GM18951 (cell line): ENCODE measurements at regions not wholly inside any gene's neighbourhood (a gene's known extent, or its start where the extent isn't known, plus 50 kb on each side); places are given as distances from the start of the nearest gene placed in this dataset.
"Not testable (repeated sequence)": the region's sequence is repeated elsewhere in the genome, so short reads cannot be mapped to it uniquely, and the experiment has no call there.

ENCODE experiments used
- POLR2A ChIP-seq: IDR thresholded peaks from 4 replicates; pipeline ENCODE4 v1.6.1; 2011; ENCODE audit warnings: mild to moderate bottlenecking; ENCODE audit not compliant: insufficient read length, insufficient read depth; ENCODE audit errors: extremely low read depth
- in situ Hi-C: fragments of 300-500 bp; cut with MboI; formaldehyde crosslinking; loops from one replicate; pipeline ENCODE4 v1.12.0; 2022; ENCODE audit warnings: low sequenced_read_pairs, mixed read lengths, inconsistent platforms; ENCODE audit not compliant: unreplicated experiment

- no peak for TF ChIP-seq POLR2A
- in situ Hi-C loops = loop anchor here (25.0 kb wide), 1 partner anchor 1380 kb away; no protein-coding TSS in a partner anchor
These were observed 150.1 kb upstream of the CTAGE1 start for GRCh38 chr18:22567794-22568193.

DNA sequence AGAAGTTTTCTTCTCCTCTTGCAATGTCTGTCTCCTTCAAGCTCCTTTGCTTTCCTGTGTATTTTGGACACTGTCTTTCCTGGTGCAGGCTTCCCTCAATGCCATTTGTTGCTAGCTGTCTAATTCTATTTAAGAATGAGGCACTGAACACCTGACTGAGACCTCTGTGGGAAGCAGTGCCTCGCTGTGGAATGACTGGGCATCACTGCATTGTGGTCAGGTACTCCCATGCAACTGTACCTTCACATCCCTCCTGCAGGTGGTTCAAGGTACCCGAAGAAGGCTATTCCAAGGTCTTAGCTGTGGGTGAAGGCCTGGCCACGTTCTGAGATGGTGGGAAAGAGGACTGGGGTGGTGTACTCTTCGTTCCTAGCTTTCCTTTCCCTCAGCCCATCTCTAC lies 152.8 kb upstream of the CTAGE1 start:
- in situ Hi-C loops = loop anchor here (25.0 kb wide), 1 partner anchor 1383 kb away; no protein-coding TSS in a partner anchor
- no peak for TF ChIP-seq POLR2A

DNA sequence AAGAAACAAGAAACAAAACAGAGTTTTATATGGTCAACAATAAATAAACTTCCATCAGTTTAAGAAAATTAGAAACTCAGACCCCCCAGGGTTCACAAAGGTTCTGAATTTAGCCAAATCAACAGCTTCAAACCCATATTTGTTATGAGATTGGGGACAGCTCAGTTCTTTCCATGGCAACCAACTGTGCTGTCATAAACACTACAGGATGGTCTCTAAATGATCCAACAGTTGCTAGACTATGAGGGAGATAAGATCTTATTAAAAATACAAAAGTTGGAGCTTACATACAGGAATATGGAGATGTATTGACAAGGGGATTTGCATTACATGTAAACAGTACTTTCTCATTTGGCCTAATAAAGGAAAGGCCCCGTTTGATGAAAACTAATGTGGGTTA lies 154.6 kb upstream of the CTAGE1 start:
- in situ Hi-C loops = loop anchor here (25.0 kb wide), 1 partner anchor 1385 kb away; no protein-coding TSS in a partner anchor
- TF ChIP-seq POLR2A = no peak

DNA sequence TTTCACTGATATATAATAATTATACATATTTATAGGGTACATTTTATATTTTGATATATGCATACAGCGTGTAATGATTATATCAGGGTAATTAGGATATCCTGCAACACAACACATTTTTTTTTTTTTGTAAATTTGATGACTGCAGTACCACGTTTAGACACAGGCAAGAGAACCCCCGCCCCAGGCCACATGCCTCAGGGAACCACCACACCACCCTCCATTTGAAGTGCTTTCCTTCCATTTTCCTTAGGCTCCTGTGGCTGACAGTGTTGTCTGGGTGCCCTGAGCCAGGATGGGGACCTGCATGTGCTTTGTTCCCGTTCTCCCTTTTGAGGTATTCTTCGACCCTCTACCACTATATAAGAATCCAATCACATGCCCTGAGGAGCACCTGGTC lies 161.6 kb upstream of the CTAGE1 start:
- in situ Hi-C loops = no loop called here
- TF ChIP-seq POLR2A = no peak

- TF ChIP-seq POLR2A = no peak
These were observed 167.6 kb upstream of the CTAGE1 start for GRCh38 chr18:22585333-22585732.

DNA sequence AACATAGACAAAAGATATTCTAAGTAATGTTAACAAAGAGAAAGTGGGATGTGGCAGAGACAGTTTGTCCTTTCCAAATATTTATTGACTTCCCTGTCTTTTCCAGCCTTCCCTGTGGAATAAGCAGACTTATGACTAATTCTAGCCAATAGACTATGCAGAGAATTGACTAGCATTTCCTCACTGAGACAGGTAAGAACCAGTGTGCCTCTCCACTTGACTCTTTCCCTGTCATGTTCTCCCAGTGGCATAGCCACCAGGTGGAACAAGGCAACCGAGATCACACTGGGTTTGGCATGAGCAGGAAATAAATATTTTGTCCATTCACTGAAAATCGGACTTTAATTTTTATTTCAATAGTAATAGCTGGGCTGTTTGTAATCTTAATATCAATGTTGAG lies 168.1 kb upstream of the CTAGE1 start:
- no peak for TF ChIP-seq POLR2A
- in situ Hi-C loops = no loop called here

More at GRCh38 chr18:22585333-22585732, 167.6 kb upstream of the CTAGE1 start:
- in situ Hi-C loops = no loop called here

DNA sequence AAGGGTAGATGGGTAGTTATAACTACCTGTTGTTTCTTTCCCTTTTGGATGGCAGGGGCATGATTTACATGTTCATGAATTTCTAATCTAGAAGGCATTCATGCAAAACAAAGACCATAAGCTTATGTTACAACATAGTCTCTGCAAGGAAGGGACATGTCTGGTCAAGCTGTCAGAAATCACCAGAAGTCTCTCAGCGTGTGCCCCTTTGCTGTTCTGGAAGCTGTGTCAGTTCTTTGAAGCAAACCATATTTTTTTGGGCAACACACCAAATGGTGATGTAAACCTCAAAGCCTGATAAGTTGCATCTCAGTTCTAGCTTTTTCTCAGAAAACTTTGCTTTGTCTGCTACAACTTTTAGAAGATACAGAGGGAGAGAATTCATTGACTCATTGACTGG lies 173.5 kb upstream of the CTAGE1 start:
- TF ChIP-seq POLR2A = no peak
- in situ Hi-C loops = no loop called here

GRCh38 chr18:22594155-22594690 lies 176.5 kb upstream of the CTAGE1 start:
- in situ Hi-C loops = no loop called here
- no peak for TF ChIP-seq POLR2A

DNA sequence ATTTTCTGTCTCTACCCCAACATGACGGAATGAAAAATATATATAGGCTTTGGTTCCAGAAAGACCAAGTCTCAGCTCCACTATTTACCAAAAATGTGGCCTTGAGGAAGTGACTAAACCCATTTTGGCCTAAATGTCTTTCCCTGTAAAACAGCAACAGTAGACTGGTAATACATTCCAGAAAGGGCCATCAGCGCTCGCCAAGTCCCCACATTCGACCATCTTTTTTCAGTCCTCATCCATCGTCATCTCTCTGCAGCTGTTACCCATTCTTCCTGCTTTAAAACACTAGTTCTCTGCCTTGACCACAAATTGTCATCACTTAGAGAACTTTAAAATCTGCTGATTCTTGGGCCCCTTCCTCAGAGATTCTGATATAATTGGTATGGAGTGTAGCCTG lies 183.8 kb upstream of the CTAGE1 start:
- in situ Hi-C loops = no loop called here

DNA sequence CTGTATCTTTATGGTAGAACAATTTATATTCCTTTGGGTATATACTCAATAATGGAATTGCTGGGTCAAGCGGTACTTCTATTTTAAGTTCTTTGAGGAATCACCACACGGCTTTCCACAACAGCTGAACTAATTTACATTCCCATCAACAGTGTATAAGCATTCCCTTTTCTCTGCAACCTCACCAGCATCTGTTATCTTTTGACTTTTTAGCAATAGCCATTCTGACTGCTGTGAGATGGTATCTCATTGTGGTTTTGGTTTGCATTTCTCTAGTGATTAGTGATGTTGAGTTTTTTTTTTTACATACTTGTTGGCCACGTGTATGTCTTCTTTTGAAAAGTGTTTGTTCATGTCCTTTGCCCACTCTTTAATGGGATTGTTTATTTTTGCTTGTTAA lies 184.7 kb upstream of the CTAGE1 start:
- in situ Hi-C loops = not testable (repeated sequence)

More for the DNA sequence above, 183.8 kb upstream of the CTAGE1 start:
- no peak for TF ChIP-seq POLR2A

DNA sequence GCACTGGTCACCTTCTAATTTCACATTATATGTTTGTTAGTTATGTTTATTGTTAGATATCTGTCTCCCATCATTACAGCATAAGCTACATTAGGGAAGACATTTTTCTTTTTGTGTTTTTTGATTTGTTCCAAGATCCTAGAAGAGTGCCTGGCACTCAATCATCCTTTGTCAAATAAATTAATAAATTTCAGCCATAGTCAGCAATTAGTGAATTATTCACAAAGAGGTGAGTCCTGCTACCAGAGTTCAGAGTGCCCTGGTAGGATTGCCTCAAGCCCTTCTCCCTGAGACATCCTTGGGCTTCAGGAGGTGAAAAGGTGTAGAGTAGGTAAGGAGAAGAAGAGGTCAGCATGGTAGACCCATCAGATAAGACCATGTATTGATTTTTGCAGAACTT lies 186.2 kb upstream of the CTAGE1 start:
- no peak for TF ChIP-seq POLR2A
- in situ Hi-C loops = no loop called here

GRCh38 chr18:22604390-22604985 lies 186.8 kb upstream of the CTAGE1 start:
- TF ChIP-seq POLR2A = no peak
- in situ Hi-C loops = no loop called here

DNA sequence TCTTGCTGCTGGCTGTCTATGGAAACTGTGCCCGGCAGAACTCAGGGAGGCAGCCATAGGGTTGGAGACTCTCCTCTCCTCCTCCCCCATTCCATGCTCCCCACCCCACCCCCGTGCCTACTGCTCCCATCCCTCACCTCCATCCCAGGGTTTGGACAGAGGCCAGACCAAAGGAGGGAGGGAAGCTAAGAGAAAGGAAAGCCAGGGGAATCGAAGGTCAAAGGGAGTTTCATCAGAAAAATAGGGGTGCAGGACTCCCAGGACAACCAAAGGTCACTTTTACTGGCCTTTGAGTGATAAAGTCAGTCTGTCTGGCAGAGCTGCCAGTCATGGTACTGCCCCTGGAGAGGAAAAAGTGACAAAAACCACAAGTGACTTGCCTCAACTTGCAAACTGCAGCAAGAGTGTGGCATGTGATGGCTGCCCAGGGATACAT lies 187.3 kb upstream of the CTAGE1 start:
- in situ Hi-C loops = no loop called here
- TF ChIP-seq POLR2A = no peak

DNA sequence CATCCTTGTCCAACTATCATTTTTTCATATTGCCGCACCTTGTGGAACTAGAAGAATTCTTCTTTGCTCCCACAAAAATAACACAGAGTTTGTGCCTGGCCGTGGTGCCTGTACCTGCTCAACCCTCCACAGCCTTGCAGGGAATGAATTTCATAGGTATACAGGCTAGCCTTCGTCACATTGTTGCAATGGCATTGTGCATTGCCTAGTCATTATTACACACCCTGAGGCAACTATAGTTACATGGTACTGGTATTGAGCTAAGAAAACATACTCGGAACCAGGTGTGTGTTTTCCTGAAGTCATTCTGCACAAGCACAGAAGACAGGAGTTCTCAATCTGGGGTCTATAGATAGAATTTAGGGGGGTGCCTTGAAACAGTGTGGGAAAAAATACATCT lies 188.0 kb upstream of the CTAGE1 start:
- no peak for TF ChIP-seq POLR2A
- in situ Hi-C loops = no loop called here
